GM21423 (cell line): ENCODE measurements at regions not wholly inside any gene's neighbourhood (a gene's known extent, or its start where the extent isn't known, plus 50 kb on each side); places are given as distances from the start of the nearest gene placed in this dataset.

ENCODE experiments used
- ATAC-seq: cut with Tn5 transposase; IDR thresholded peaks from one replicate; pipeline ENCODE4 v1.9.1; 2021; ENCODE audit warnings: mild to moderate bottlenecking, moderate library complexity; ENCODE audit not compliant: unreplicated experiment

GRCh38 chr6:149263321-149263720 is 54.2 kb upstream of the TAB2 start:
- ATAC-seq: no peak

- no peak for ATAC-seq
Observed at GRCh38 chr6:149264629-149265028, 52.9 kb upstream of the TAB2 start.

GRCh38 chr6:149265945-149266344 is 51.6 kb upstream of the TAB2 start:
- no peak for ATAC-seq

GRCh38 chr6:149266659-149267058 is 50.9 kb upstream of the TAB2 start:
- peak; percentile 85 for ATAC-seq

DNA sequence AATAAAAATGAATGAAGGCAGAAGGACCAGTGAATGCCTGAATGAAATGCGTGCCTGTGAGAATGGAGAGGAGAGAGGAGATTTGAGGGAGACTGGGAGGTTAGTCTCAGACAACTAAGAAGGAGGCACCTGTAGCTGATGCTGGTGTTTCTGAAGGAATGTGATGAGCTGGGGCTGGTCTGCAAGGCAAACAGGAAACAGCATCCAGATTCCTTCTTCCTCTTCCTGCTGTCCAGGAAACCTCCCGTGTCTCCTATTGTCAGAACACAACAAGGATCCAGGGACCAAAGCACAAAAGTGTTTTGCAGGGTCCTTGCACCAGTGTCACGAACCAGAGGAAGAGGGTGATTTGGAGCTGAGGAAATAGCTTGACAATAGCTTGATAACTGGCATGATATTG is 50.4 kb upstream of the TAB2 start:
- ATAC-seq: no peak

DNA sequence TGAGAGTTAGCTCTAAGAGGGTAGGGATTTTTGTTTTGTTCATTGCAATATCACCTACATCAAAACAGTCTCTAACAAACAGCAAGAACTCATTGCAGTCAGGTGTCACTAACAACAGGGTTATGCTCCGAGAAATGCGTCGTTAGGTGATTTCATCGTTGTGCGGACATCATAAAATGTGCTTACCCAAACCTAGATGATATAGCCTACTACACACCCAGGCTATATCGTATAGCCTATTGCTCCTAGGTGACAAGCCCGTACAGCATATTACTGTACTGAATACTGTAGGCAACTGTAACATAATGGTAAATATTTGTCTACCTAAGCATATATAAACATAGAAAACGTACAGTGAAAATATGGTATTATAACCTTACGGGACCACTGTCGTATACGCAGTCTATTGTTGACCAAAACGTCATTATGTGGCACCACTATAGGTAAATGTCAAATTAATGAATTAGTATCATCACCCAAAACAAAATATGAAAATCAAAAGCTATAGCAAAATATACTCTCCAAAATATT is 49.9 kb upstream of the TAB2 start:
- no peak for ATAC-seq
